Keratinocyte (primary cell): ENCODE measurements at regions not wholly inside any gene's neighbourhood (a gene's known extent, or its start where the extent isn't known, plus 50 kb on each side); places are given as distances from the start of the nearest gene placed in this dataset.

ENCODE experiments used
- DNase-seq: peaks from one replicate; pipeline ENCODE4 v3.0.0-alpha.2; 2011; ENCODE audit warnings: low read depth, missing footprints, low spot score
- FAIRE-seq: peaks from 2 replicates; lab custom pipeline; 2011; peaks lifted over from hg19 to GRCh38; lab: Jason Lieb, UNC
- H2AFZ ChIP-seq: 2 replicates; pipeline ENCODE4 v1.6.0; 2012; ENCODE audit warnings: low read length, control low read depth, inconsistent platforms; ENCODE audit not compliant: control insufficient read depth
- H3K27ac ChIP-seq: 2 replicates; pipeline ENCODE4 v1.5.1; 2011; ENCODE audit warnings: low read length; ENCODE audit not compliant: control insufficient read depth, insufficient read depth
- H3K27me3 ChIP-seq: 3 replicates; pipeline ENCODE4 v1.6.0; 2011; ENCODE audit warnings: low read length; ENCODE audit not compliant: control insufficient read depth, insufficient read depth; ENCODE audit errors: extremely low read depth
- H3K36me3 ChIP-seq, 2 experiments: 2 replicates in 1 of 2; 3 replicates in 1 of 2; pipeline ENCODE4 v1.5.1; 2011; ENCODE audit warnings: low read length in 2 of 2, mild to moderate bottlenecking in 1 of 2; ENCODE audit not compliant: control insufficient read depth in 2 of 2, insufficient read depth in 2 of 2; ENCODE audit errors: extremely low read depth in 1 of 2
- H3K4me1 ChIP-seq: 3 replicates; pipeline ENCODE4 v1.5.1; 2011; ENCODE audit warnings: low read length; ENCODE audit not compliant: control insufficient read depth, insufficient read depth; ENCODE audit errors: extremely low read depth
- H3K4me2 ChIP-seq: 3 replicates; pipeline ENCODE4 v1.6.0; 2011; ENCODE audit warnings: low read depth, low read length; ENCODE audit not compliant: control insufficient read depth, insufficient read depth; ENCODE audit errors: extremely low read depth
- H3K4me3 ChIP-seq, 3 experiments: fragments of 200-600 bp in 1 of 3; sonication (generic) in 1 of 3; 2 replicates in 2 of 3; 3 replicates in 1 of 3; pipeline ENCODE4 v1.5.1; 2011 to 2016; ENCODE audit warnings: low read length in 3 of 3, mild to moderate bottlenecking in 3 of 3, control low read depth in 2 of 3, inconsistent platforms in 1 of 3, low read depth in 1 of 3, mixed read lengths in 1 of 3, mixed run types in 1 of 3, moderate library complexity in 1 of 3; ENCODE audit not compliant: control insufficient read depth in 2 of 3, insufficient read depth in 2 of 3; ENCODE audit errors: extremely low read depth in 1 of 3
- H3K79me2 ChIP-seq: 2 replicates; pipeline ENCODE4 v1.6.0; 2012; ENCODE audit warnings: low read length; ENCODE audit not compliant: control insufficient read depth, insufficient read depth
- H3K9ac ChIP-seq: 3 replicates; pipeline ENCODE4 v1.6.0; 2011; ENCODE audit warnings: low read length; ENCODE audit not compliant: control insufficient read depth, insufficient read depth; ENCODE audit errors: extremely low read depth
- H3K9me1 ChIP-seq: 3 replicates; pipeline ENCODE4 v1.6.0; 2011; ENCODE audit warnings: low read length; ENCODE audit not compliant: control insufficient read depth, insufficient read depth; ENCODE audit errors: extremely low read depth
- H3K9me3 ChIP-seq: 2 replicates; pipeline ENCODE4 v1.5.1; 2012; ENCODE audit warnings: low read depth, low read length; ENCODE audit not compliant: control insufficient read depth
- H4K20me1 ChIP-seq: 3 replicates; pipeline ENCODE4 v1.6.0; 2011; ENCODE audit warnings: low read length; ENCODE audit not compliant: control insufficient read depth, insufficient read depth; ENCODE audit errors: extremely low read depth
- EZH2 ChIP-seq: IDR thresholded peaks from one replicate; pipeline ENCODE4 v1.6.1; 2012; ENCODE audit warnings: inconsistent platforms, mild to moderate bottlenecking, low read length, moderate library complexity
- dilution Hi-C: fragments of 300-500 bp; cut with MboI; formaldehyde crosslinking; loops from one replicate; pipeline ENCODE4 v1.7.0; 2020; ENCODE audit warnings: low sequenced_read_pairs; ENCODE audit not compliant: extremely low pct_ligation_motif_present
- TF ChIP-seq, protein P1 (sequence below), 3 experiments: IDR thresholded peaks in 1 of 3; conservative IDR thresholded peaks in 1 of 3; optimal IDR thresholded peaks in 1 of 3; 2 replicates in 2 of 3; 3 replicates in 1 of 3; pipeline versions ENCODE3 to v1.5.1; 2011; ENCODE audit warnings: low read length in 3 of 3, mild to moderate bottlenecking in 3 of 3, moderate library complexity in 2 of 3, control low read depth in 1 of 3, inconsistent platforms in 1 of 3; ENCODE audit not compliant: insufficient read depth in 2 of 3; ENCODE audit errors: extremely low read depth in 1 of 3

- dilution Hi-C loops, result no loop called here
- no peak overlapping the region for H3K9ac ChIP-seq
Observed at GRCh38 chr1:37184789-37185188, 150.5 kb upstream of the GRIK3 start.

GRCh38 chr1:37186246-37186756 is 152.0 kb upstream of the GRIK3 start:
- Histone ChIP-seq H3K9me1 (no peaks in the 10 kb centered on the region), H2AFZ (no peak overlapping the region), H3K36me3 (no peaks in the 10 kb centered on the region), H3K4me1 (no peaks in the 10 kb centered on the region), H3K4me3 (no peak overlapping the region), H3K4me2 (no peak overlapping the region), H3K27ac (no peak overlapping the region), H3K9me3 (no peaks in the 10 kb centered on the region), H3K79me2 (no peaks in the 10 kb centered on the region), H3K27me3 (no peaks in the 10 kb centered on the region), H4K20me1 (no peaks in the 10 kb centered on the region), H3K9ac (no peak overlapping the region)
- no peak for DNase-seq
- no peak for FAIRE-seq
- dilution Hi-C loops, result no loop called here
- TF ChIP-seq, protein P1, sequence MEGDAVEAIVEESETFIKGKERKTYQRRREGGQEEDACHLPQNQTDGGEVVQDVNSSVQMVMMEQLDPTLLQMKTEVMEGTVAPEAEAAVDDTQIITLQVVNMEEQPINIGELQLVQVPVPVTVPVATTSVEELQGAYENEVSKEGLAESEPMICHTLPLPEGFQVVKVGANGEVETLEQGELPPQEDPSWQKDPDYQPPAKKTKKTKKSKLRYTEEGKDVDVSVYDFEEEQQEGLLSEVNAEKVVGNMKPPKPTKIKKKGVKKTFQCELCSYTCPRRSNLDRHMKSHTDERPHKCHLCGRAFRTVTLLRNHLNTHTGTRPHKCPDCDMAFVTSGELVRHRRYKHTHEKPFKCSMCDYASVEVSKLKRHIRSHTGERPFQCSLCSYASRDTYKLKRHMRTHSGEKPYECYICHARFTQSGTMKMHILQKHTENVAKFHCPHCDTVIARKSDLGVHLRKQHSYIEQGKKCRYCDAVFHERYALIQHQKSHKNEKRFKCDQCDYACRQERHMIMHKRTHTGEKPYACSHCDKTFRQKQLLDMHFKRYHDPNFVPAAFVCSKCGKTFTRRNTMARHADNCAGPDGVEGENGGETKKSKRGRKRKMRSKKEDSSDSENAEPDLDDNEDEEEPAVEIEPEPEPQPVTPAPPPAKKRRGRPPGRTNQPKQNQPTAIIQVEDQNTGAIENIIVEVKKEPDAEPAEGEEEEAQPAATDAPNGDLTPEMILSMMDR (optimal IDR thresholded peaks at IDR 0.05 in 1 of 3, IDR thresholded peaks at IDR 0.05 in 1 of 3, conservative IDR thresholded peaks at IDR 0.05 in 1 of 3; ENCODE audit: extremely low read depth in 1 of 3, insufficient read depth in 2 of 3, low read length in 3 of 3), result no peak
- TF ChIP-seq EZH2, result no peak

More at GRCh38 chr1:37184789-37185188, 150.5 kb upstream of the GRIK3 start:
- H3K36me3 ChIP-seq, result no peaks in the 10 kb centered on the region
- no peak overlapping the region for H3K4me3 ChIP-seq
- DNase-seq (no peak), FAIRE-seq (no peak)
- H3K27me3 ChIP-seq, result no peaks in the 10 kb centered on the region
- H3K9me3 ChIP-seq, result no peaks in the 10 kb centered on the region
- H3K4me1 ChIP-seq, result no peaks in the 10 kb centered on the region
- H3K9me1 ChIP-seq, result no peaks in the 10 kb centered on the region
- H3K79me2 ChIP-seq, result no peaks in the 10 kb centered on the region
- no peak overlapping the region for H3K27ac ChIP-seq
- no peak for TF ChIP-seq EZH2
- TF ChIP-seq, protein P1 (optimal IDR thresholded peaks at IDR 0.05 in 1 of 3, IDR thresholded peaks at IDR 0.05 in 1 of 3, conservative IDR thresholded peaks at IDR 0.05 in 1 of 3; ENCODE audit: extremely low read depth in 1 of 3, insufficient read depth in 2 of 3, low read length in 3 of 3), result no peak
- H3K4me2 ChIP-seq, result no peak overlapping the region
- H2AFZ ChIP-seq, result no peak overlapping the region
- H4K20me1 ChIP-seq, result no peaks in the 10 kb centered on the region
